ENCODE measurements at regions not wholly inside any gene's neighbourhood (a gene's known extent, or its start where the extent isn't known, plus 50 kb on each side); places are given as distances from the start of the nearest gene placed in this dataset.

GRCh38 chr11:113581713-113582112 is 106.5 kb upstream of the DRD2 start:
- no peak overlapping the region for H3K27ac ChIP-seq
- TF ChIP-seq EZH2phosphoT487 (IDR thresholded peaks at IDR 0.05; ENCODE audit: insufficient read depth, low read depth) (no peak), EZH2 (IDR thresholded peaks at IDR 0.05; ENCODE audit: insufficient read depth, poor library complexity, severe bottlenecking) (no peak)
- no peak overlapping the region for H3K4me2 ChIP-seq (ENCODE audit: unreplicated experiment)
- H3K9me2 ChIP-seq (ENCODE audit: insufficient read depth), result no peaks in the 10 kb centered on the region
- no peaks in the 10 kb centered on the region for H3K4me1 ChIP-seq (ENCODE audit: insufficient read depth)
- no peaks in the 10 kb centered on the region for H3F3A ChIP-seq (ENCODE audit: insufficient read depth)
- H3K36me3 ChIP-seq (ENCODE audit: low read depth), result no peaks in the 10 kb centered on the region
- peaks cover 35% of the 10 kb centered on the region for H3K27me3 ChIP-seq (replicated peaks; ENCODE audit: insufficient read depth)
- H3K9me3 ChIP-seq (ENCODE audit: low read depth), result no peaks in the 10 kb centered on the region
- no peaks in the 10 kb centered on the region for H4K20me1 ChIP-seq (ENCODE audit: insufficient read depth)
- WGBS, 2 experiments (ENCODE audit: low coverage in 1 of 2, low lambda C conversion rate in 2 of 2, missing lambda C conversion rate in 2 of 2), result 31 to 42% methylated on average over 3 of the region's 3 CpGs
- H2AFZ ChIP-seq, result no peak overlapping the region
- no peak overlapping the region for H3K4me3 ChIP-seq
- DNase-seq, result no peak
- H3K9ac ChIP-seq, result no peak overlapping the region
- no peaks in the 10 kb centered on the region for H3K79me2 ChIP-seq (ENCODE audit: insufficient read depth)
- in situ Hi-C loops (cut with MboI), result no loop called here

GRCh38 chr11:113579292-113579940 is 104.2 kb upstream of the DRD2 start:
- H2AFZ ChIP-seq, result no peak overlapping the region
- in situ Hi-C loops (cut with MboI), result no loop called here
- no peaks in the 10 kb centered on the region for H3F3A ChIP-seq (ENCODE audit: insufficient read depth)
- H3K36me3 ChIP-seq (ENCODE audit: low read depth), result no peaks in the 10 kb centered on the region
- no peak overlapping the region for H3K9ac ChIP-seq
- H3K27me3 ChIP-seq (replicated peaks; ENCODE audit: insufficient read depth), result peaks cover 35% of the 10 kb centered on the region
- H3K4me3 ChIP-seq, result no peak overlapping the region
- WGBS, 2 experiments (ENCODE audit: low coverage in 1 of 2, low lambda C conversion rate in 2 of 2, missing lambda C conversion rate in 2 of 2), result 68 to 75% methylated on average over 11 of the region's 11 CpGs
- H3K4me1 ChIP-seq (ENCODE audit: insufficient read depth), result no peaks in the 10 kb centered on the region
- H4K20me1 ChIP-seq (ENCODE audit: insufficient read depth), result no peaks in the 10 kb centered on the region
- no peak for TF ChIP-seq EZH2phosphoT487 (IDR thresholded peaks at IDR 0.05; ENCODE audit: insufficient read depth, low read depth)
- TF ChIP-seq EZH2 (IDR thresholded peaks at IDR 0.05; ENCODE audit: insufficient read depth, poor library complexity, severe bottlenecking), result no peak
- no peak overlapping the region for H3K27ac ChIP-seq
- H3K9me2 ChIP-seq (ENCODE audit: insufficient read depth), result no peaks in the 10 kb centered on the region
- no peak for DNase-seq
- H3K9me3 ChIP-seq (ENCODE audit: low read depth), result no peaks in the 10 kb centered on the region
- H3K4me2 ChIP-seq (ENCODE audit: unreplicated experiment), result no peak overlapping the region
- no peaks in the 10 kb centered on the region for H3K79me2 ChIP-seq (ENCODE audit: insufficient read depth)

GRCh38 chr11:113578715-113579250 is 103.6 kb upstream of the DRD2 start:
- H3K79me2 ChIP-seq (ENCODE audit: insufficient read depth), result no peaks in the 10 kb centered on the region
- no peaks in the 10 kb centered on the region for H3K4me1 ChIP-seq (ENCODE audit: insufficient read depth)
- no peaks in the 10 kb centered on the region for H3K9me3 ChIP-seq (ENCODE audit: low read depth)
- no peak for DNase-seq
- no peak overlapping the region for H3K27ac ChIP-seq
- no peak overlapping the region for H3K4me2 ChIP-seq (ENCODE audit: unreplicated experiment)
- no peaks in the 10 kb centered on the region for H3K36me3 ChIP-seq (ENCODE audit: low read depth)
- TF ChIP-seq EZH2phosphoT487 (IDR thresholded peaks at IDR 0.05; ENCODE audit: insufficient read depth, low read depth), result no peak
- no peak for TF ChIP-seq EZH2 (IDR thresholded peaks at IDR 0.05; ENCODE audit: insufficient read depth, poor library complexity, severe bottlenecking)
- no peaks in the 10 kb centered on the region for H3F3A ChIP-seq (ENCODE audit: insufficient read depth)
- in situ Hi-C loops (cut with MboI), result no loop called here
- no peak overlapping the region for H3K4me3 ChIP-seq
- H3K9me2 ChIP-seq (ENCODE audit: insufficient read depth), result no peaks in the 10 kb centered on the region
- H2AFZ ChIP-seq, result no peak overlapping the region
- WGBS, 2 experiments (ENCODE audit: low coverage in 1 of 2, low lambda C conversion rate in 2 of 2, missing lambda C conversion rate in 2 of 2), result 27 to 34% methylated on average over 5 of the region's 5 CpGs
- no peak overlapping the region for H3K9ac ChIP-seq
- H3K27me3 ChIP-seq (replicated peaks; ENCODE audit: insufficient read depth), result peaks cover 35% of the 10 kb centered on the region
- no peaks in the 10 kb centered on the region for H4K20me1 ChIP-seq (ENCODE audit: insufficient read depth)

GRCh38 chr11:113578033-113578380 is 102.8 kb upstream of the DRD2 start:
- no peaks in the 10 kb centered on the region for H3K79me2 ChIP-seq (ENCODE audit: insufficient read depth)
- DNase-seq, result no peak
- H3K4me3 ChIP-seq, result no peak overlapping the region
- H3K27ac ChIP-seq, result no peak overlapping the region
- no peak overlapping the region for H2AFZ ChIP-seq
- H3F3A ChIP-seq (ENCODE audit: insufficient read depth), result no peaks in the 10 kb centered on the region
- no peaks in the 10 kb centered on the region for H3K9me2 ChIP-seq (ENCODE audit: insufficient read depth)
- TF ChIP-seq EZH2 (IDR thresholded peaks at IDR 0.05; ENCODE audit: insufficient read depth, poor library complexity, severe bottlenecking) (no peak), EZH2phosphoT487 (IDR thresholded peaks at IDR 0.05; ENCODE audit: insufficient read depth, low read depth) (no peak)
- no peaks in the 10 kb centered on the region for H3K36me3 ChIP-seq (ENCODE audit: low read depth)
- H3K27me3 ChIP-seq (replicated peaks; ENCODE audit: insufficient read depth), result peaks cover 35% of the 10 kb centered on the region
- in situ Hi-C loops (cut with MboI), result no loop called here
- H3K9me3 ChIP-seq (ENCODE audit: low read depth), result no peaks in the 10 kb centered on the region
- 76 to 94% methylated on average over 1 of the region's 1 CpG for WGBS, 2 experiments (ENCODE audit: low coverage in 1 of 2, low lambda C conversion rate in 2 of 2, missing lambda C conversion rate in 2 of 2)
- H3K4me2 ChIP-seq (ENCODE audit: unreplicated experiment), result no peak overlapping the region
- no peaks in the 10 kb centered on the region for H4K20me1 ChIP-seq (ENCODE audit: insufficient read depth)
- no peaks in the 10 kb centered on the region for H3K4me1 ChIP-seq (ENCODE audit: insufficient read depth)
- no peak overlapping the region for H3K9ac ChIP-seq

Measured in GM23248 (cell line).